Gastroesophageal sphincter (tissue), 3 donors: ENCODE measurements at regions not wholly inside any gene's neighbourhood (a gene's known extent, or its start where the extent isn't known, plus 50 kb on each side); places are given as distances from the start of the nearest gene placed in this dataset.

Source experiments
- CTCF ChIP-seq, 4 experiments: fragments of 200-600 bp in 2 of 4; fragments of 450-650 bp in 2 of 4; sonication (generic) in 1 of 4; IDR thresholded peaks; one replicate each; pipeline ENCODE4 v1.5.1; 2017 to 2019; ENCODE audit warnings: antibody characterized with exemption in 4 of 4, mild to moderate bottlenecking in 2 of 4, moderate library complexity in 2 of 4
- EP300 ChIP-seq: sonication (generic); formaldehyde crosslinking; IDR thresholded peaks from one replicate; pipeline ENCODE4 v1.6.1; 2017; ENCODE audit warnings: antibody characterized with exemption, mild to moderate bottlenecking
- POLR2A ChIP-seq, 2 donors: fragments of 450-650 bp; IDR thresholded peaks; one replicate each; pipeline ENCODE4 v1.6.1; 2017; ENCODE audit warnings: antibody characterized with exemption in 2 of 2, mild to moderate bottlenecking in 2 of 2, moderate library complexity in 1 of 2
- POLR2AphosphoS5 ChIP-seq: sonication (generic); formaldehyde crosslinking; IDR thresholded peaks from one replicate; pipeline ENCODE4 v1.6.1; 2017; ENCODE audit warnings: antibody characterized with exemption

GRCh38 chr13:27374126-27374613 lies 50.2 kb upstream of the GTF3A start:
- TF ChIP-seq POLR2A (IDR thresholded peaks at IDR 0.05) (no peak), CTCF (IDR thresholded peaks at IDR 0.05) (no peak), EP300 (no peak), POLR2AphosphoS5 (no peak)
